ENCODE measurements at regions not wholly inside any gene's neighbourhood (a gene's known extent, or its start where the extent isn't known, plus 50 kb on each side); places are given as distances from the start of the nearest gene placed in this dataset.

DNA sequence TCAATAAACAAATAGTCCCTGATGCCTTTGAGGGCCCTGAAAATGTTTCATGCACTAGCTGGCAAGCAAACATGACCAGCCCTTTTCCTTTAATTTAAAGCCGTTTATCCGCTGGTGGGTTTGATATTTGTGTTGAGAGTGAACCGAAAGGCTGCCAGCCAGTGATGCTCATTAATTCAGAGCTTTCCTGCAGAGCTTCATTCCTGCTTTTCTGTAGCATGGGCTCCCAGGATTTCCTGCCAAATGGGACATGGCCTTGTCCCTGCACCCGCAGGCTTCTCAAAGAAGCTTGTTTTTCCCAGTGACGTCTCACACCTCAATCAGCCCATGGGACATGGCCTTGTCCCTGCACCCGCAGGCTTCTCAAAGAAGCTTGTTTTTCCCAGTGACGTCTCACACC, 219.6 kb downstream of the MTHFS start:
- WGBS, 2 experiments (ENCODE audit: extremely low coverage in 1 of 2, insufficient coverage in 1 of 2, insufficient read length in 1 of 2, insufficient replicate concordance in 2 of 2, low coverage in 1 of 2, low lambda C conversion rate in 2 of 2, missing lambda C conversion rate in 1 of 2) = 81% methylated on average over 7 of the region's 7 CpGs; no CpG with 5 or more reads in 1 of the 2 experiments
- Histone ChIP-seq H3K23ac (ENCODE audit: insufficient read length) (no peak overlapping the region), H3K4me2 (ENCODE audit: insufficient read depth in 1 of 2, low read depth in 2 of 2, low read length in 2 of 2) (no peak overlapping the region)
- TF ChIP-seq MAFK (IDR thresholded peaks at IDR 0.05; ENCODE audit: low read depth, low read length) = no peak
- TF ChIP-seq HDAC6 (IDR thresholded peaks at IDR 0.05; ENCODE audit: low read depth, low read length) = no peak
- no peak for TF ChIP-seq TEAD4 (IDR thresholded peaks at IDR 0.05; ENCODE audit: low read depth, low read length)
- TF ChIP-seq SIN3A (conservative IDR thresholded peaks at IDR 0.05 in 1 of 2, IDR thresholded peaks at IDR 0.05 in 1 of 2; ENCODE audit: low read depth in 1 of 2, low read length in 2 of 2) = no peak
- no peak for TF ChIP-seq CHD2 (IDR thresholded peaks at IDR 0.05; ENCODE audit: low read length)
- TF ChIP-seq CBX8 (IDR thresholded peaks at IDR 0.05; ENCODE audit: borderline replicate concordance, low read depth, low read length) = no peak
- TF ChIP-seq SIX5 (IDR thresholded peaks at IDR 0.05; ENCODE audit: low read depth, low read length) = no peak
- TF ChIP-seq PHF8 (conservative IDR thresholded peaks at IDR 0.05; ENCODE audit: low read depth, low read length) = no peak
- TF ChIP-seq SAP30 (IDR thresholded peaks at IDR 0.05; ENCODE audit: insufficient read depth, insufficient replicate concordance, low read length) = no peak
- TF ChIP-seq SP2 (IDR thresholded peaks at IDR 0.05; ENCODE audit: low read length) = no peak
- no peak for TF ChIP-seq POU5F1 (IDR thresholded peaks at IDR 0.05; ENCODE audit: low read depth, low read length)
- TF ChIP-seq EGR1 (IDR thresholded peaks at IDR 0.05; ENCODE audit: borderline replicate concordance, low read depth, low read length) = no peak
- TF ChIP-seq KDM4A (IDR thresholded peaks at IDR 0.05; ENCODE audit: low read depth, low read length, severe bottlenecking) = no peak
- no peak for TF ChIP-seq RAD21 (IDR thresholded peaks at IDR 0.05 in 1 of 2, conservative IDR thresholded peaks at IDR 0.05 in 1 of 2; ENCODE audit: low read depth in 2 of 2, low read length in 2 of 2)
- TF ChIP-seq GABPA (IDR thresholded peaks at IDR 0.05; ENCODE audit: borderline replicate concordance, insufficient read depth, low read length) = no peak

More for the DNA sequence above, 219.6 kb downstream of the MTHFS start:
- Histone ChIP-seq H3K4ac (replicated peaks; ENCODE audit: insufficient read length, low read depth, low read length) (no peak overlapping the region), H3K27me3 (replicated peaks in 1 of 4; ENCODE audit: control insufficient read depth in 3 of 4, extremely low read depth in 1 of 4, insufficient read depth in 3 of 4, low read length in 3 of 4) (no peaks in the 10 kb centered on the region), H3K79me2 (ENCODE audit: control insufficient read depth in 1 of 2, insufficient read depth in 2 of 2, low read length in 2 of 2) (no peaks in the 10 kb centered on the region), H3K14ac (ENCODE audit: insufficient read length) (no peak overlapping the region), H3K56ac (replicated peaks; ENCODE audit: insufficient read length, low read depth, low read length) (no peak overlapping the region), H3K9ac (replicated peaks in 1 of 4; ENCODE audit: extremely low read depth in 1 of 4, low read depth in 3 of 4, low read length in 3 of 4) (no peak overlapping the region; a peak in 1 of 7 replicates), H4K8ac (ENCODE audit: extremely low read depth, insufficient read depth, low read length) (no peak overlapping the region), H2BK12ac (ENCODE audit: low read depth, low read length) (no peak overlapping the region), H3K18ac (ENCODE audit: extremely low read depth, low read length) (no peak overlapping the region), H4K5ac (ENCODE audit: insufficient read length, low read depth, low read length) (no peak overlapping the region), H4K91ac (replicated peaks; ENCODE audit: insufficient read length, low read length) (no peak overlapping the region), H2BK5ac (ENCODE audit: low read depth, low read length) (no peak overlapping the region), H2AK5ac (ENCODE audit: low read depth, low read length) (no peak overlapping the region), H3K79me1 (ENCODE audit: low read depth, low read length) (no peaks in the 10 kb centered on the region), H3K23me2 (ENCODE audit: low read depth, low read length) (no peaks in the 10 kb centered on the region), H3K4me3 (ENCODE audit: extremely low read depth in 1 of 4, insufficient read depth in 2 of 4, low read depth in 3 of 4, low read length in 4 of 4) (no peak overlapping the region), H2BK20ac (ENCODE audit: low read length) (no peak overlapping the region), H2BK120ac (replicated peaks; ENCODE audit: low read depth, low read length) (no peak overlapping the region), H4K20me1 (replicated peaks in 1 of 2; ENCODE audit: control insufficient read depth in 1 of 2, insufficient read depth in 2 of 2, low read length in 2 of 2) (no peaks in the 10 kb centered on the region), H3K27ac (ENCODE audit: low read depth, low read length) (no peak overlapping the region), H3K9me3 (ENCODE audit: insufficient read depth in 2 of 2, low read depth in 1 of 2, low read length in 1 of 2) (no peaks in the 10 kb centered on the region), H2AFZ (ENCODE audit: low read length) (no peak overlapping the region), H3K36me3 (ENCODE audit: control insufficient read depth in 2 of 4, insufficient read depth in 4 of 4, low read length in 3 of 4) (no peaks in the 10 kb centered on the region), H3K4me1 (replicated peaks in 1 of 4; ENCODE audit: control insufficient read depth in 3 of 4, insufficient read depth in 4 of 4, low read length in 3 of 4) (peaks cover 2 to 18% (median 5%) of the 10 kb centered on the region in 4 experiments; a peak in 3 of 7 replicates), H2BK15ac (ENCODE audit: low read length) (no peak overlapping the region)
- ChIA-PET POLR2A (ENCODE audit: partially characterized antibody) (interaction anchor here (1.4 kb wide), 1 partner anchor 12 kb away, joined by 3 read pairs; no protein-coding TSS in a partner anchor), CTCF (ENCODE audit: partially characterized antibody) (interaction anchor here (0.8 to 3.0 kb wide), 8 partner anchors 10 to 337 kb away, joined by 3 to 8 read pairs (median 4); no protein-coding TSS in a partner anchor)
- FAIRE-seq = no peak
- no peak for DNase-seq (ENCODE audit: low read depth in 1 of 2, low spot score in 2 of 2)

Data from H1 (cell line).